ENCODE measurements at regions not wholly inside any gene's neighbourhood (a gene's known extent, or its start where the extent isn't known, plus 50 kb on each side); places are given as distances from the start of the nearest gene placed in this dataset.
A peak's percentile ranks its signal among the peaks of the same experiment; 100 is the strongest.

DNA sequence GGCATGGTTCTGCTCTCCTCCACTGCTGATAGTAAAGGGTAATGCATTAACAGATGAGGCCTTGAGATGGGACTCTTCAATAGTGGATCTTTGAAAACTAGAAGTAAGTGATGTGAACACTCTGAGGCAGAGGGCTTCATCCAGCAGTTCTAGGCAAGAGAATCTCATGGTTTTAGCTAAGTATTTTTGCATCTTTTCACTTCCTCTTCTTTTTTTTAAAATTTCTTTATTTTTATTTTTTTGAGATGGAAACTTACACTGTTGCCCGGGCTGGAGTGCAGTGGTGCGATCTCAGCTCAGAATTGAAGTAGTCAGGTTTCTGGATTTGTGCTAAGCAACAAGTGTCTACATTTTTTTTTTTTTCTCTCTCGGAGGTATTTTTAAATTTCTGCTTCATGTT lies 101.9 kb downstream of the MTRR start:
- no peaks in the 10 kb centered on the region for H3K9me3 ChIP-seq (ENCODE audit: control insufficient read depth, insufficient read depth, low read length)
- H3F3A ChIP-seq (ENCODE audit: control insufficient read depth, insufficient read depth) = no peaks in the 10 kb centered on the region
- H3K4me1 ChIP-seq (ENCODE audit: control insufficient read depth, low read length) = peaks cover 14% of the 10 kb centered on the region
- H3K27me3 ChIP-seq (ENCODE audit: control insufficient read depth, low read length) = no peaks in the 10 kb centered on the region
- H4K20me1 ChIP-seq (ENCODE audit: control insufficient read depth, insufficient read depth, low read depth, low read length) = no peaks in the 10 kb centered on the region
- peak overlapping the region; percentile 42 for H3K4me2 ChIP-seq (ENCODE audit: low read length)
- no peak overlapping the region for H3K4me3 ChIP-seq (ENCODE audit: low read length)
- H3K9me2 ChIP-seq (replicated peaks; ENCODE audit: control insufficient read depth, low read length) = no peaks in the 10 kb centered on the region
- H3K79me2 ChIP-seq (ENCODE audit: control insufficient read depth, low read length) = no peaks in the 10 kb centered on the region
- H3K36me3 ChIP-seq (ENCODE audit: control insufficient read depth, low read length) = no peaks in the 10 kb centered on the region
- TF ChIP-seq EZH2phosphoT487 (IDR thresholded peaks at IDR 0.05; ENCODE audit: borderline replicate concordance, low read length) = no peak
- TF ChIP-seq, protein P1, sequence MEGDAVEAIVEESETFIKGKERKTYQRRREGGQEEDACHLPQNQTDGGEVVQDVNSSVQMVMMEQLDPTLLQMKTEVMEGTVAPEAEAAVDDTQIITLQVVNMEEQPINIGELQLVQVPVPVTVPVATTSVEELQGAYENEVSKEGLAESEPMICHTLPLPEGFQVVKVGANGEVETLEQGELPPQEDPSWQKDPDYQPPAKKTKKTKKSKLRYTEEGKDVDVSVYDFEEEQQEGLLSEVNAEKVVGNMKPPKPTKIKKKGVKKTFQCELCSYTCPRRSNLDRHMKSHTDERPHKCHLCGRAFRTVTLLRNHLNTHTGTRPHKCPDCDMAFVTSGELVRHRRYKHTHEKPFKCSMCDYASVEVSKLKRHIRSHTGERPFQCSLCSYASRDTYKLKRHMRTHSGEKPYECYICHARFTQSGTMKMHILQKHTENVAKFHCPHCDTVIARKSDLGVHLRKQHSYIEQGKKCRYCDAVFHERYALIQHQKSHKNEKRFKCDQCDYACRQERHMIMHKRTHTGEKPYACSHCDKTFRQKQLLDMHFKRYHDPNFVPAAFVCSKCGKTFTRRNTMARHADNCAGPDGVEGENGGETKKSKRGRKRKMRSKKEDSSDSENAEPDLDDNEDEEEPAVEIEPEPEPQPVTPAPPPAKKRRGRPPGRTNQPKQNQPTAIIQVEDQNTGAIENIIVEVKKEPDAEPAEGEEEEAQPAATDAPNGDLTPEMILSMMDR (IDR thresholded peaks at IDR 0.05; ENCODE audit: low read depth, low read length, poor library complexity, severe bottlenecking) = no peak
- H3K27ac ChIP-seq (ENCODE audit: low read depth, low read length) = no peak overlapping the region

DNA sequence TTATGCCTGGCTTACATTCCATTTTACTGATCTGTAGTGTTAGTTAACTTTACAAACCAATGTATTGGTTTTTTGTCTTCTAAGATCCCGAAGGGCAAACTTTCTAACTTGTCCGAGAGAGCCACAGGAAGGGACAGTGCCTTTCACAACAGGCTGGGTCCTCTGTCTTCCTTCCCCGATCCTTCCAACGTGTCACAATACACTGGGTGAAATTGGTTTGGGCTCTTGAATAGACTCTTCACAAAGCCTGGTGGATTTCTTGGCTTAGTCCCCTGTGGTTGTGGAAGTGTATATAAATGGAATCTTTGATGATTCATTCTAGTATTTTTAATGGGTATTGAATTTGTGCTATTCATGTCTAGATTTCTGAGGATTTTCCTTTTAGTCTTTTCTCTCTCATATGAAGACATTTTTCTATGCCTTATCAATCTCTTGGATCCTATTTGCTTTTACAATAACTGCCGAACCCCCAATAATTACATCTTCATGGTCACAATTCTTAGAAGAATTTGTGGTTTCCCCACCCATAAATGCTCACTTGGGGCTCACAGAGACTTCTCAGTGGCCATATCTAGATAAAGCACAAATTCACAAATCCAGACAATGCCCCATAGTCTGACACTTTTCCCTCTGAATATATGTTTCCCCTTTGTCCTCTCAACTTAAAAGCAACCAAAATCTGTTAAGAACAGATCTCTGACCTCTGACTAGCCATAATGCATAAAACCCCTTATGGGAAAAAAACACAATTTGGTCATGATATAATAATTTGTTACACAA lies 107.7 kb downstream of the MTRR start:
- no peaks in the 10 kb centered on the region for H3K9me3 ChIP-seq (ENCODE audit: control insufficient read depth, insufficient read depth, low read length)
- H4K20me1 ChIP-seq (ENCODE audit: control insufficient read depth, insufficient read depth, low read depth, low read length) = no peaks in the 10 kb centered on the region
- H3K4me2 ChIP-seq (ENCODE audit: low read length) = no peak overlapping the region
- peaks cover under 1% of the 10 kb centered on the region for H3K4me1 ChIP-seq (ENCODE audit: control insufficient read depth, low read length)
- no peaks in the 10 kb centered on the region for H3K9me2 ChIP-seq (replicated peaks; ENCODE audit: control insufficient read depth, low read length)
- TF ChIP-seq EZH2phosphoT487 (IDR thresholded peaks at IDR 0.05; ENCODE audit: borderline replicate concordance, low read length) = no peak
- TF ChIP-seq, protein P1 (IDR thresholded peaks at IDR 0.05; ENCODE audit: low read depth, low read length, poor library complexity, severe bottlenecking) = no peak
- no peaks in the 10 kb centered on the region for H3K27me3 ChIP-seq (ENCODE audit: control insufficient read depth, low read length)
- no peaks in the 10 kb centered on the region for H3K79me2 ChIP-seq (ENCODE audit: control insufficient read depth, low read length)
- no peaks in the 10 kb centered on the region for H3K36me3 ChIP-seq (ENCODE audit: control insufficient read depth, low read length)
- no peaks in the 10 kb centered on the region for H3F3A ChIP-seq (ENCODE audit: control insufficient read depth, insufficient read depth)
- no peak overlapping the region for H3K27ac ChIP-seq (ENCODE audit: low read depth, low read length)
- no peak overlapping the region for H3K4me3 ChIP-seq (ENCODE audit: low read length)

DNA sequence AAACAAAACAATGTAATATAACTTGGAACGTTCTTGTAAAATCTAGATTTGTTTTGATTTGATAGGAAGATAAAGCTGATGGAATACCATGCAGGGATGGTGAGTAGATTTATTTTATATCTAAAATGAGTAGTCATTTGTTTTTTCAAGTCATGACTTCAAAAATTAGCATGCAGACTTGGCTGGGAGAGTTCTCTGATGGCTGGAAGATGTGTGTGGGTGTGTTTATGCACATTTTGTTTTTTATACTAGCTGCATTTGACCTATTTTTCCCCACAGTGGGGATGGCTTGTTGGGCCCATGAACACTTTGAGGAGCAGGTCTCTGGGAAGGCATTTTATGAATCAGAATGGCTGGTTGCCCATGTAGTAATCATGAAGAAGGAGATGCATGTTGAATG lies 109.2 kb downstream of the MTRR start:
- no peaks in the 10 kb centered on the region for H3K79me2 ChIP-seq (ENCODE audit: control insufficient read depth, low read length)
- H3K4me1 ChIP-seq (ENCODE audit: control insufficient read depth, low read length) = no peaks in the 10 kb centered on the region
- no peaks in the 10 kb centered on the region for H3F3A ChIP-seq (ENCODE audit: control insufficient read depth, insufficient read depth)
- no peaks in the 10 kb centered on the region for H3K27me3 ChIP-seq (ENCODE audit: control insufficient read depth, low read length)
- no peaks in the 10 kb centered on the region for H3K9me2 ChIP-seq (replicated peaks; ENCODE audit: control insufficient read depth, low read length)
- H3K4me2 ChIP-seq (ENCODE audit: low read length) = no peak overlapping the region
- no peaks in the 10 kb centered on the region for H3K36me3 ChIP-seq (ENCODE audit: control insufficient read depth, low read length)
- no peaks in the 10 kb centered on the region for H4K20me1 ChIP-seq (ENCODE audit: control insufficient read depth, insufficient read depth, low read depth, low read length)
- TF ChIP-seq, protein P1 (IDR thresholded peaks at IDR 0.05; ENCODE audit: low read depth, low read length, poor library complexity, severe bottlenecking) = no peak
- no peak for TF ChIP-seq EZH2phosphoT487 (IDR thresholded peaks at IDR 0.05; ENCODE audit: borderline replicate concordance, low read length)
- H3K27ac ChIP-seq (ENCODE audit: low read depth, low read length) = no peak overlapping the region
- H3K9me3 ChIP-seq (ENCODE audit: control insufficient read depth, insufficient read depth, low read length) = no peaks in the 10 kb centered on the region
- no peak overlapping the region for H3K4me3 ChIP-seq (ENCODE audit: low read length)
